HG03103 (cell line): ENCODE measurements at regions not wholly inside any gene's neighbourhood (a gene's known extent, or its start where the extent isn't known, plus 50 kb on each side); places are given as distances from the start of the nearest gene placed in this dataset.
A peak's percentile ranks its signal among the peaks of the same experiment; 100 is the strongest.
"Not testable (repeated sequence)": the region's sequence is repeated elsewhere in the genome, so short reads cannot be mapped to it uniquely, and the experiment has no call there.

ENCODE experiments used
- ATAC-seq: cut with Tn5 transposase; IDR thresholded peaks from one replicate; pipeline ENCODE4 v1.9.1; 2021; ENCODE audit warnings: low read depth; ENCODE audit not compliant: unreplicated experiment

DNA sequence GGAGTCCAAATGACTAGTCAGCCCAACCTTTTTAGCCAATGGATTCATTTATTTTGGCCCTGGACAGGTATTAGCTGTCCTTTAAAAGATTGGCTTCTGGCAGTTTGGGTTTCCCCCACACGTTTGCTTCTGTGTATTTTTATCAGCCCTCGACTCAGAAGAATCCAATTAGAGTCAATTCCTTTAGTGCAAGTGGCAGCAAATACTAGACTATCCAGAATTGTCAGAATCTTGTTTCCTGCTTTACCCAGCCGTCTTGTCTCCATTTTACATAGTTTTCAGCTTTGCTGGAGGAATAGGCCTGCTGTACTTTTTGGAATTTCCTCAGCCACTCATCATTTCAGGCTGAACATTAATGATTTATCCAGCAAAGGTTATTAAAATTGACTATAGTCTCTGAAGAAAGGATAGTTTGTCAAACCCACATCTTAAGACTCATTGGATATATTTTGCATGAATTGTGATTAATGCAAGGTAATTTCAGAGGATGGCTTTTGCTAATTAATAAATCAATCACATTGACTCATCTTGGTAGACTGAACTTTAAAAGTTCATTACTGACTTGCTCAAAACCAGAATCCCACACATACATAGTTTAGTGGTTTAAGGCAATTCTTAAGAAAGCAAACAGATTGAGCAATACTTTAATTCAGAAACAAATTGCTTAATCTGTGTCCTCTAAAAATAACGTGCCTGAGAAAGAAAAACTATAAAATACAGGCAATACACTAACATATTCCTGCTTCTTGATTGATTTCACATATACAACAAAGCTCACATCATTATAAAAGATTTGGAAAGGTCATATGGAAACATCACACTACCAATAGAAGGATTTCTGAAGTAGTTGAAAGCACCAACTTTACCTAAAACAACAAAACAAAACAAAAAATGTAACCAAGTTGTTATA, 62.9 kb upstream of the ZNF217 start:
- ATAC-seq: no peak

DNA sequence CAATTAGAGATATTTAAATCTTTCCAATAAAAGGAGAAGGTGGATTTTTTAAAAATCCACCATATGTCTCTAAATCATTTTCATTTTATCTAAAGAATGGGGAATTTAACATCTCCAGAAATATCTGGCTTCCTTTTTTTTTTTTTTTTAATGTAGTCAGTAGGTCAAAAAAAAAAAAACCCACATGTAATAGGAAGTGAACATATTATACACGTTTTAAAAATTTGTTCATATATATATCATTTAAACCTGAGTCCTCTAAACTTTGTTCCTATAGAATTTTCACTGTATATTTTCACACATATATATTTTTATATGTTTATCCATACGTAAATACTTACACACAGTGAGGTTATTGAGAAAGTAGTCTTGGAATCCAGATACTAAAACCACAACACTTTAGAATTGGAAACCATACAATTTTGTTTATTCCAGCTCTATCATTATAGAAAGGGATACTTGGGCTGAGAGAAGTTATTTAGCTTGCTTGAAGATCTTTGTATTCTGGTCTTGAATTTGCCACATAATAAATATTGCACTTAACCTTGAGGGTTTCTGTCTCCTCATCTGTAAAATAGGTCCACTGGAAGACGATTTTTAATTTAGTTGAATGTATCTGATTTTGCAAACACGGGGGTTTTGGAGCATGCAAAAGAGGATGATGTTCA, 62.1 kb upstream of the ZNF217 start:
- ATAC-seq: no peak

DNA sequence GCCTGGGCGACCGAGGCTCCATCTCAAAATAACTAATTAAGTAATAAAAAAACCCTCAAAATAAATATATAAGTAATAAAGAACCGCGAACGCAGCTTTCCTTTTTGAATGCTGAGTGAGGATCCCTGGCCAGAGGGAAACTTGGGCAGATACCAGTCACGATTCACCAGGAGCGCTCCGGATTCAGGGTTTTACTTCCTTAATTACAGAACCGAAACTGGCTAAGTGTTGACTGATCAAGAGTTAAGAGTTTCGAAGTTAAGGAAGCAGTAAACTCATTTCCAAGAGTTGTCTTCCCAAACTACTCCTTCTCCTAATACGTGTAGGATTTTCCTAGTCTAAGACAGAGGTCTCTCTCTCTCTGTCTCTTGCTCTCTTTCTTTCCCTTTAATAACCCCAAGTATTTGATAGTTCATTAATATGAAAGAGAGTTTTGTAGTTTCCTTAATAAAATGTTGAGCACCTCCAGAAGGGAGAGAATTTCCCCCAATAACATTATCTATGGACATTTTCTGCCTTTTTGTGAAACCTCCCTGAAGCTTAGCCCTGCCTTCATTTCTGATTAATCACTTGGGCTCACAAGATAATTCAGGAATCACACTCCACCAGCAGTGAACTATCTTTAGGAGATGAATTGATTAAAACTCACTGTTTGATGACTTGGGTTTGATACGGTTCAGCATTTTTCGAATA, 61.4 kb upstream of the ZNF217 start:
- ATAC-seq: no peak

DNA sequence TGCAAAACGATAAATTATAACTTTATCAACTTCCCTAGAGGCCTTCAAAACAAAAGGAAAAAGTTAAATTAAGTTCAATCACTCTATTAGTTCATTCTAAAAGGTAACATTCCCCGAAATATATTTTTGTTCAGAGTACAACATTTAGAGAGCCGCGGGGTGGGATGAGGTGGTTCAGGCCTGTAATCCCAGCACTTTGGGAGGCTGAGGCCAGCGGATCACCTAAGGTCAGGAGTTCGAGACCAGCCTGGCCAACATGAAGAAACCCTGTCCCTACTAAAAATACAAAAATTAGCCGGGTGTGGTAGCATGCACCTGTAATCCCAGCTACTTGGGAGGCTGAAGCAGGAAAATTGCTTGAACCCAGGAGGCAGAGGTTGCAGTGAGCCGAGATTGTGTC, 60.9 kb upstream of the ZNF217 start:
- ATAC-seq: not testable (repeated sequence)

DNA sequence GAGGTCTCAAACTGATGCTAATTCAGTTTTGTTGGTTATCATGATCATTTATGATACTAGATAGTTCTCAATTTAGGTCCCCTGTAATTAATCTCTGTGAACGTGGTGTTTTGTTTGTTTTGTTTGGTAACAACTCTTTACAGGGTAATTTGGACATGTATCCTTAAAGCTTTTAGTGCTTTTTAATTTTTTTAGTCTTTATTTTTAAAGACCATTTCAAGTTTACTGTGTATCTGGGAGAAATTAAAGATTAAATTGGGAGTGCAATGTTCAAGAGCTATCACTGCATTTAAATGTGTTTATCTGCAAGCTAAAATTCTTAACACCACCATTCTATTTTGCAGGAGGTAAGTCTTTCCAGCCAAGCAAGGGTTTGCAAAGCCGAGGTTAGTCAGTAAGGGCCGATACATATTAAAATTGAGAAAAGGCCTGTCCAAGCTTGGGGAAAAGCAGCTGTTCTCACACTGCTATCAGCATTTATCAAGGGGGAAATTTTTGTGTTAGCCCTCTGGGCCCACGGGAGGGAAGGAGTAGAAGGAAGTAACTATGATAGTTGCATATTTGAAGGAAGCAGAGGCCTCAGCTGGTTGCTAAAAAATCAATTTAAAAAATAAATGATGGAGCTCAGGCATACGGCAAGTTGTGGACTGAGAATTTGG, 59.3 kb upstream of the ZNF217 start:
- ATAC-seq: peak; percentile 5

DNA sequence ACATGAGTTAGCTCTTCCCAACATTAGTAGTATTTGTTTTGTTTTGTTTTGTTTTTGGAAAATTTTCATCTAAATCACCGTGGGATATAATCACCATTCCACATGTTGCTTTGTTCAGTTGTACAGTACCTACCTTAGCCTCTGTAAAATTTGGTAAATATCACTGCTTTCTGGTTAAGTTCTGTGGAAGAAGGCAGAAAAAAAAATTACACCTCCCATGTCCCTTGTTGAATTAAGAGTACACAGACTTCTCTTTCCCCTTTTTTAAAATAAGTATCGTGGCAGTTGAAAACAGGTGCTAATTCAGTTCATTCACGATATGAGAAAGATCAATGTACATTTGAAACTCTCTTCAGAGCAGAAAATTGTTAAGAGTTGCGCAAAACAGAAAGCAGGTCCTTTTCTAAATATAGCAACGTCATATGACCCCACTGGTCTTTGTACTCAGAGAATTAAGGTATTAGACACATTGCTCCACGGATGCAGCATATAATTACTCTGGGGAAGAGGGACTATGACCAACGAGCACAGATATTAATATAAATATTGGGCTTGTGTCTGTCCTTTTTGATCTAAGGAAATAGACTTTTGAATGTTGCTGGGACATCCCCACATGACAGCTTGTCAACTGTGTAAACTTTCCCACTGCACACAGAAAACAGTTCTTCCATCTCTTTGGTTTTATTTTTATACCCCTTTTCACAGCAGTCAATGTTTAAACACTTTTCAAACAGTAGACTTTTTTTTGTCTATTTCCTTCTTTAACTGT, 58.6 kb upstream of the ZNF217 start:
- peak; percentile 77 for ATAC-seq

DNA sequence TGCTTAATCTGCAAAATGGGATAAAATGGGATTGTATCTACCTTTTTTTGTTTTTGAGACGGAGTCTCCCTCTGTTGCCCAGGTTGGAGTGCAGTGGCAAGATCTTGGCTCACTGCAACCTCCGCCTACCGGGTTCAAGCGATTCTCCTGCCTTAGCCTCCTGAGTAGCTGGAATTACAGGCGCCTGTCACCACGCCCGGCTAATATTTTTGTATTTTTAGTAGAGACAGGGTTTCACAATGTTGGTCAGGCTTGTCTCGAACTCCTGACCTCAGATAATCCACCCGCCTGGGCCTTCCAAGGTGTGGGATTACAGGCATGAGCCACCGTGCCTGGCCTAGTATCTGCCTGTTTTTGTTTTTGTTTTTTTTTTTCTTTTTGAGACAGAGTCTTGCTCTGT, 55.9 kb upstream of the ZNF217 start:
- ATAC-seq: not testable (repeated sequence)

DNA sequence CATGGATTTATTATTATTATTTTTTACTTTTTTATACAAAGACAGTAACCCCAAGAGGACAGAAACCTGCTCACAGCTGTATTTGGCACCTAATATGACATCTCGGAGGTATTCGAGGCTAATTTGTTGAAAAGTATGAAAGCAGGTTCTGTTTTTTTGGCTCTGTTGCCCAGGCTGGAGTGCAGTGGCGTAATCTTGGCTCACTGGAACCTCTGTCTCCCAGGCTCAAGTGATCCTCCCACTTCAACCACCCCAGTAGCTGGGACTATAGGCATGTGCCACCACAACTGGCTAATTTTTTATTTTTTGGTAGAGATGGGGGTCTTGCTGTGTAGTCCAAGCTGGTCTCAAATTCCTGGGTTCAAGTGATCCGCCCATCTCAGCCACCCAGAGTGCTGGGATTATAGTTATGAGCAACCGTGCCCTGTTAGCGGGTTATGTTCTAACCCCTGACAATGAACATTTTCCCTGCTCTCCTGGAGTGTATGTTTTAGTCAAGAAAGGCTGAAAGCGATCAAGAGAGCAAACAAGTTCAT, 53.7 kb upstream of the ZNF217 start:
- no peak for ATAC-seq

DNA sequence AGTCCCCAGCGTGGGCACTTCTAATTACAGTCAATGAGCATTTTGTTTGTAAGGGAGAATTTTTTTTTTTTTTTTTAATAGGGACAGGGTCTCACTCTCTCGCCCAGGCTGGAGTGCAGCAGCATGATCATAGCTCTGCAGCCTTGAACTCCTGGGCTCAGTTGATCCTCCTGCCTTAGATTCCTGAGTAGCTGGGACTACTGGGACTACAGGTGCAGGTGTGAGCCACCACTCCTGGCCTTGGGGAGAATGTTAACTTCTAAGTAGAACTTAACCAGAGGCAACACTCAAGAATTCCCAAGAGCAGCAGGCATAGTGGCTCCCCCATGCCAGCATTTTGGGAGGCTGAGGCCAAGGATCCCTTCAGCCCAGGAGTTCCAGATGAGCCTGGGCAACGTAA, 52.9 kb upstream of the ZNF217 start:
- ATAC-seq: no peak

DNA sequence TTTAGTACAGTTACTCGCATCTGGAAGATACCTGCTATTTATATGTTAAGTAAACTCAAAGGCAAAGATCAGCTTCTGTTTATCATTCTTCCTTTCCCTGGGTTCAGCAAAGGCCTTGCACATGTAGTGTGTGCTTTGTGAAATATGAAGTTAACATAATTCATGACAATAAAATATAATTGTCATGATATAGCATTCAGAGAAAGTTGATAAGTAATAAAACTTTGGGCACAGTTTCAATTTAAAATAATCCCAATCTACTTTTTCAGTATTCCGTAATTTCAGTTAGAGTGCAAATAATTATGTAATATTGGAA, 51.9 kb upstream of the ZNF217 start:
- no peak for ATAC-seq

DNA sequence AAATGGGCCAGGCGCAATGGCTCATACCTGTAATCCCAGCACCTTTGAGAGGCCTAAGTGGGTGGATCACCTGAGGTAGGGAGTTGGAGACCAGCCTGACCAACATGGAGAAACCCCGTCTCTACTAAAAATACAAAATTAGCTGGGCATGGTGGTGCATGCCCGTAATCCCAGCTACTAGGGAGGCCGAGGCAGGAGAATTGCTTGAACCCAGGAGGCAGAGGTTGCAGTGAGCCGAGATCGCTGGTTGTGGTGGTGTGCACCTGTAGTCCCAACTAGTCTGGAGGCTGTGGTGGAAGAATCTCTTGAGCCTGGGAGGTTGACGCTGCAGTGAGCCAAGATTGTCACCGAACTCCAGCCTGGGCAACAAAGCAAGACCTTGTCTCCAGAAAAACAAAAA, 50.5 kb upstream of the ZNF217 start:
- ATAC-seq: not testable (repeated sequence)
